PC-9 (cell line): ENCODE measurements at regions not wholly inside any gene's neighbourhood (a gene's known extent, or its start where the extent isn't known, plus 50 kb on each side); places are given as distances from the start of the nearest gene placed in this dataset.

Source experiments
- BruUV-seq: library from RNA; stranded (reverse); fragments of 400-500 nt; replicated peaks from 2 replicates; lab custom pipeline; 2021; lab: Mats Ljungman, UMichigan
- CTCF ChIA-PET: fragments of 300-600 bp; sonication (Branson Sonifier 250); formaldehyde crosslinking; loops from one replicate; lab custom pipeline; 2022; ENCODE audit warnings: antibody characterized with exemption; lab: Charles Lee
- POLR2A ChIA-PET: fragments of 300-600 bp; sonication (Branson Sonifier 250); formaldehyde crosslinking; loops from one replicate; lab custom pipeline; 2022; ENCODE audit warnings: antibody characterized with exemption; ENCODE audit not compliant: unreplicated experiment; lab: Charles Lee
- DNase-seq, 2 experiments: peaks; one replicate each; pipeline versions ENCODE4 v3.0.0 to v3.0.0-alpha.2; 2015 to 2022; ENCODE audit warnings: mixed read lengths in 1 of 2
- H2AFZ ChIP-seq: fragments of 200-600 bp; sonication (generic); 2 replicates; pipeline ENCODE4 v1.8.1; 2017; ENCODE audit warnings: antibody characterized with exemption
- H3F3A ChIP-seq: fragments of 200-600 bp; sonication (generic); 2 replicates; pipeline ENCODE4 v1.8.1; 2017; ENCODE audit warnings: antibody characterized with exemption, mild to moderate bottlenecking, low read depth; ENCODE audit not compliant: insufficient read depth
- H3K27ac ChIP-seq: fragments of 200-600 bp; sonication (generic); 2 replicates; pipeline ENCODE4 v1.6.1; 2016; ENCODE audit warnings: mixed run types
- H3K27me3 ChIP-seq: fragments of 200-600 bp; sonication (generic); 2 replicates; pipeline ENCODE4 v1.6.1; 2016; ENCODE audit warnings: low read depth, mixed run types; ENCODE audit not compliant: insufficient read depth
- H3K36me3 ChIP-seq: fragments of 200-600 bp; sonication (generic); 2 replicates; pipeline ENCODE4 v1.6.1; 2016; ENCODE audit warnings: low read depth, mixed run types
- H3K4me1 ChIP-seq: fragments of 200-600 bp; sonication (generic); replicated peaks from 2 replicates; pipeline ENCODE4 v1.6.1; 2016; ENCODE audit warnings: mixed run types; ENCODE audit not compliant: insufficient read depth
- H3K4me2 ChIP-seq: fragments of 200-600 bp; sonication (generic); 2 replicates; pipeline ENCODE4 v1.6.1; 2017; ENCODE audit warnings: mixed run types
- H3K4me3 ChIP-seq: fragments of 200-600 bp; sonication (generic); 2 replicates; pipeline ENCODE4 v1.6.1; 2016; ENCODE audit warnings: mixed run types
- H3K79me2 ChIP-seq: fragments of 200-600 bp; sonication (generic); 2 replicates; pipeline ENCODE4 v1.6.1; 2017; ENCODE audit warnings: low read depth, mixed run types
- H3K9me2 ChIP-seq: fragments of 200-600 bp; sonication (generic); 2 replicates; pipeline ENCODE4 v1.8.1; 2017; ENCODE audit warnings: mild to moderate bottlenecking; ENCODE audit not compliant: insufficient read depth
- H3K9me3 ChIP-seq: fragments of 200-600 bp; sonication (generic); 2 replicates; pipeline ENCODE4 v1.8.1; 2016; ENCODE audit warnings: low read depth; ENCODE audit not compliant: insufficient read depth
- H4K20me1 ChIP-seq: fragments of 200-600 bp; sonication (generic); 2 replicates; pipeline ENCODE4 v1.8.1; 2017; ENCODE audit not compliant: insufficient read depth
- EZH2 ChIP-seq: fragments of 200-600 bp; sonication (generic); IDR thresholded peaks from 2 replicates; pipeline ENCODE4 v1.8.0; 2017; ENCODE audit warnings: antibody characterized with exemption, low read depth
- intact Hi-C: fragments of 100-400 bp; cut with micrococcal nuclease; formaldehyde crosslinking; loops from one replicate; pipeline ENCODE4 v1.10.0; 2022; ENCODE audit not compliant: unreplicated experiment
- TF ChIP-seq, protein P1 (sequence below): fragments of 200-600 bp; sonication (generic); conservative IDR thresholded peaks from 2 replicates; pipeline ENCODE4 v1.6.1; 2017; ENCODE audit warnings: mixed run types, antibody characterized with exemption, mild to moderate bottlenecking, moderate library complexity

DNA sequence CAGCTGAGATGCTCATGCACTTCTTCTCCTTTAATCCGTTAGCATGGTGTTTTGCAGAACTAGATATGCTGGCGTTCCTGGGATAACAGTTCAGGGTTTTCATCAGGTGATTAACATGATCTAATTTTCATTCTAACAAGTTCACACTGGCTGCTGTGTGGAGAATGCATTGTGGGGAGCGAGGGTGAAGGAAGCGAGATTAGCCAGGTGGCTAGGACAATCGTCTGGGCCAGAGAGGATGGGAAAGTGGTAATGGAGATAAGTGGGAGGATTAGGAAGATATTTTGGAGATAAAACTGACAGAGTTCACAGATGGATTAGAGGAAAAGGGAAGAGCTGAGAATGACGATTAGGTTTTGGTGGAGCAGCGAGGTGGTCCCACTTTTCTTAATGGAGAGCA lies 138.1 kb upstream of the MAGI3 start:
- no peaks in the 10 kb centered on the region for H3K27me3 ChIP-seq
- H3K4me2 ChIP-seq: no peak overlapping the region
- intact Hi-C loops: no loop called here
- no peak overlapping the region for H2AFZ ChIP-seq
- H3K27ac ChIP-seq: no peak overlapping the region
- POLR2A ChIA-PET: no interaction called here
- no peak for DNase-seq
- no peaks in the 10 kb centered on the region for H3K9me2 ChIP-seq
- no peaks in the 10 kb centered on the region for H4K20me1 ChIP-seq
- no peaks in the 10 kb centered on the region for H3K36me3 ChIP-seq
- no TSS peak for BruUV-seq
- H3K79me2 ChIP-seq: no peaks in the 10 kb centered on the region
- H3K4me1 ChIP-seq: peaks cover 25% of the 10 kb centered on the region
- no peak for TF ChIP-seq EZH2
- TF ChIP-seq, protein P1, sequence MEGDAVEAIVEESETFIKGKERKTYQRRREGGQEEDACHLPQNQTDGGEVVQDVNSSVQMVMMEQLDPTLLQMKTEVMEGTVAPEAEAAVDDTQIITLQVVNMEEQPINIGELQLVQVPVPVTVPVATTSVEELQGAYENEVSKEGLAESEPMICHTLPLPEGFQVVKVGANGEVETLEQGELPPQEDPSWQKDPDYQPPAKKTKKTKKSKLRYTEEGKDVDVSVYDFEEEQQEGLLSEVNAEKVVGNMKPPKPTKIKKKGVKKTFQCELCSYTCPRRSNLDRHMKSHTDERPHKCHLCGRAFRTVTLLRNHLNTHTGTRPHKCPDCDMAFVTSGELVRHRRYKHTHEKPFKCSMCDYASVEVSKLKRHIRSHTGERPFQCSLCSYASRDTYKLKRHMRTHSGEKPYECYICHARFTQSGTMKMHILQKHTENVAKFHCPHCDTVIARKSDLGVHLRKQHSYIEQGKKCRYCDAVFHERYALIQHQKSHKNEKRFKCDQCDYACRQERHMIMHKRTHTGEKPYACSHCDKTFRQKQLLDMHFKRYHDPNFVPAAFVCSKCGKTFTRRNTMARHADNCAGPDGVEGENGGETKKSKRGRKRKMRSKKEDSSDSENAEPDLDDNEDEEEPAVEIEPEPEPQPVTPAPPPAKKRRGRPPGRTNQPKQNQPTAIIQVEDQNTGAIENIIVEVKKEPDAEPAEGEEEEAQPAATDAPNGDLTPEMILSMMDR: no peak
- no peaks in the 10 kb centered on the region; the same call in 1 of the 2 replicates for H3F3A ChIP-seq
- H3K9me3 ChIP-seq: no peaks in the 10 kb centered on the region
- H3K4me3 ChIP-seq: no peak overlapping the region
- CTCF ChIA-PET: no interaction called here

DNA sequence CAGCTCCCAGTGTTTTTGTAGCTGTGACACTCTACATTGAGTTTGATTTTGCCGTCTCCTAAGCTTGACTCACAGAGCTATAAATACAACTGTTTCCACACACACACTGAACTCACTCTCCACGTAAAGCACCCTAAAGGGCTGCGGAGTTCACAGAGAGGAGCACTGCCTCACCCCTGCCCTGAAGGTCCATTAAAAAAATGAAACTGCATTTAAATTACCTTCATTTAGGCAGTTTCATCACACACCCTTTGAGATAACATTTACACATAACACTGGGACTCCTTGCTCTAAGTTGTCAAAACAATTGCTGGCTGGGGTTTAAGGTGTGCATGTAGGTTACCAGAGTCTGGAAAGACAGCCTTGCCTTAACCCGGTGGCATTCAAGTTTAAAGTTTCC lies 137.1 kb upstream of the MAGI3 start:
- Histone ChIP-seq H3K4me1 (peaks cover 18% of the 10 kb centered on the region), H3K9me3 (no peaks in the 10 kb centered on the region), H3K4me3 (no peak overlapping the region), H2AFZ (no peak overlapping the region), H3K79me2 (no peaks in the 10 kb centered on the region), H4K20me1 (no peaks in the 10 kb centered on the region), H3K9me2 (no peaks in the 10 kb centered on the region), H3K27ac (no peak overlapping the region), H3K4me2 (no peak overlapping the region), H3K36me3 (no peaks in the 10 kb centered on the region), H3K27me3 (no peaks in the 10 kb centered on the region), H3F3A (no peaks in the 10 kb centered on the region; the same call in 1 of the 2 replicates)
- ChIA-PET POLR2A (no interaction called here), CTCF (no interaction called here)
- TF ChIP-seq, protein P1: no peak
- TF ChIP-seq EZH2: no peak
- BruUV-seq: no TSS peak
- no peak for DNase-seq
- intact Hi-C loops: no loop called here

DNA sequence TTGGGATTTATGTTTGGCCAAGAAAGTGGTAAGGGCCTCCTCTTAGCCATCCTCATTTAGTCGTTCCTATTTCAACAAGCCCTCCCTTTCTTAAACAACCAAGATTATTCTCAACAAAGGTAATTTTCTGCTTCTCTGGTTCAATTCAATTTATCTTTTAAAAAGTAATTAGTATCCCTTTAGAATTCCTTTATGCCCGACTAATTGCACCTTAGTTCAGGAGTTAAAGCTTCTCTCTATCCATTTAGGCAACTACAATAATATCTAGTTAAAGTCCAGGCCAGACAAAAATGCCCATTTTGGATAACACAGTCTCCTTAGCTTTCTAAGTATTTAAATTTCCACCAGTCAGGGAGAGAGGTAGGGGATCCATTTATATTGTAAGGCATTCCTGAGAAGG lies 136.7 kb upstream of the MAGI3 start:
- Histone ChIP-seq H2AFZ (no peak overlapping the region), H3K27me3 (no peaks in the 10 kb centered on the region), H3K4me3 (no peak overlapping the region), H3K9me3 (no peaks in the 10 kb centered on the region), H3F3A (no peaks in the 10 kb centered on the region; the same call in 1 of the 2 replicates), H4K20me1 (no peaks in the 10 kb centered on the region), H3K27ac (no peak overlapping the region), H3K79me2 (no peaks in the 10 kb centered on the region), H3K9me2 (no peaks in the 10 kb centered on the region), H3K4me2 (no peak overlapping the region), H3K36me3 (no peaks in the 10 kb centered on the region), H3K4me1 (peaks cover 18% of the 10 kb centered on the region)
- ChIA-PET POLR2A (no interaction called here), CTCF (no interaction called here)
- no peak for DNase-seq
- no TSS peak for BruUV-seq
- TF ChIP-seq EZH2: no peak
- TF ChIP-seq, protein P1: no peak
- intact Hi-C loops: no loop called here
